ENCODE measurements at regions not wholly inside any gene's neighbourhood (a gene's known extent, or its start where the extent isn't known, plus 50 kb on each side); places are given as distances from the start of the nearest gene placed in this dataset.

DNA sequence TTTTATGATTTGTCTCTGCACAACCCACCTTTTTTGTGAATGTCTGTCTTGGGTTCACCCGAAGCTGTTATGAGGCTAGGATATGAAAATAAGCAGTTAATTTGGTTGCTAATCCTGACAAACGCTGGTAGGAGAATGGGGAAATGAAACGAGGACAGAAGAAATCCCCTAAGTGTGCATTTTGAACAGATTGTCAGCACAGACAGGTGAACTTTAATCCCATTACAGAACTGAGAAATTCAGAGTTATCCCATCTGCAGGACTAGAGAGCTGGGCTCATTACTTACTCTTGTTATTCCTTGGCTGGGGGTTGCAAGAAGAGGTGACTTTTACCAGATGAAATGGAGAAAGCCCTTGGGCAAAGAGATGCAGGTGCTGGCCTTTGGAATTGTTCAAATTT is 123.3 kb upstream of the NYAP2 start:
- TF ChIP-seq, protein P1, sequence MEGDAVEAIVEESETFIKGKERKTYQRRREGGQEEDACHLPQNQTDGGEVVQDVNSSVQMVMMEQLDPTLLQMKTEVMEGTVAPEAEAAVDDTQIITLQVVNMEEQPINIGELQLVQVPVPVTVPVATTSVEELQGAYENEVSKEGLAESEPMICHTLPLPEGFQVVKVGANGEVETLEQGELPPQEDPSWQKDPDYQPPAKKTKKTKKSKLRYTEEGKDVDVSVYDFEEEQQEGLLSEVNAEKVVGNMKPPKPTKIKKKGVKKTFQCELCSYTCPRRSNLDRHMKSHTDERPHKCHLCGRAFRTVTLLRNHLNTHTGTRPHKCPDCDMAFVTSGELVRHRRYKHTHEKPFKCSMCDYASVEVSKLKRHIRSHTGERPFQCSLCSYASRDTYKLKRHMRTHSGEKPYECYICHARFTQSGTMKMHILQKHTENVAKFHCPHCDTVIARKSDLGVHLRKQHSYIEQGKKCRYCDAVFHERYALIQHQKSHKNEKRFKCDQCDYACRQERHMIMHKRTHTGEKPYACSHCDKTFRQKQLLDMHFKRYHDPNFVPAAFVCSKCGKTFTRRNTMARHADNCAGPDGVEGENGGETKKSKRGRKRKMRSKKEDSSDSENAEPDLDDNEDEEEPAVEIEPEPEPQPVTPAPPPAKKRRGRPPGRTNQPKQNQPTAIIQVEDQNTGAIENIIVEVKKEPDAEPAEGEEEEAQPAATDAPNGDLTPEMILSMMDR (IDR thresholded peaks at IDR 0.05): no peak
- no peak for TF ChIP-seq POLR2A (IDR thresholded peaks at IDR 0.05)
- TF ChIP-seq POLR2AphosphoS5 (IDR thresholded peaks at IDR 0.05): no peak

Measured in upper lobe of left lung (tissue), 4 donors.